Suppressor macrophage treated with lipopolysaccharide for 4 hours (primary cell): ENCODE measurements at regions not wholly inside any gene's neighbourhood (a gene's known extent, or its start where the extent isn't known, plus 50 kb on each side); places are given as distances from the start of the nearest gene placed in this dataset.

Experiments used
- DNase-seq: peaks from one replicate; pipeline ENCODE4 v3.0.0-alpha.2; 2020

GRCh38 chr3:147007736-147008245 is 398.6 kb downstream of the ZIC4 start:
- no peak for DNase-seq

DNA sequence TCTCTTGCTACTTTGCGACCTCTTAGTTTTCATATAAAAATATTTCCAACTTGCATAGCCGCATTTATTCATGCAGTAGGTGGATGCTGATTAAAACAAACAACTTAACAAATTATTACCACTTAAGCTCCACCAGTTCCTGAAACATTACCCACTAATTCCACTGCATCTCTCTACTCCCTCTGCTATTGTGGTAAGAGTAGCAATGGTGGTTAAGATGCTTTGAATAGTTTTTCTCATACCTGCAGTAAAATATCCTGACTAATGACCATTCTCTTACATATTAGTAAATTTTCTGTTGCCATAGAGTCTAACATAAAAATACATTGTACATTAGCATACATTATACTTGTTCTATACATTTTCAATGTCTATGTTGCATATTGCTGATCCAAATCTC is 397.6 kb upstream of the PLSCR5 start:
- DNase-seq, result no peak

- no peak for DNase-seq
These were observed 395.1 kb upstream of the PLSCR5 start for GRCh38 chr3:147000274-147000673.

DNA sequence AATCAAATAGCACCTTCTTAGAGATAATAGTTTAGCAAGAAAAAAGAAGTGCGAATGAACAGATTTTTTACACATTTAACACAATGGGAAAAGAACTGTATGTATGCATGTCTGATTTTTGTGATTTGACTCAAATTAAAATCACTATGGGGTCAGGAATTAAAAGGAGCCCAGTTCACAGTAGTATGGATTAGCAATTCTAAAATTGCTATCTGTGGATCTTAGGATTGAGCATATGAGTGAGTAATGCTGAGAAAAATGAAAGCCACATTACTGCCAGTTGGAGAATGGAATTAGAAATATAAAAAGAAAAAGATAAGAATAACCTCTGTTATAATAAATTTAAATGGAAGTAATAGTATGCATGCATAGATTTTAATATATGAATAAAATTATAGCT is 386.8 kb upstream of the PLSCR5 start:
- no peak for DNase-seq

- DNase-seq, result no peak
These were observed 370.3 kb upstream of the PLSCR5 start for GRCh38 chr3:146975476-146975875.

DNA sequence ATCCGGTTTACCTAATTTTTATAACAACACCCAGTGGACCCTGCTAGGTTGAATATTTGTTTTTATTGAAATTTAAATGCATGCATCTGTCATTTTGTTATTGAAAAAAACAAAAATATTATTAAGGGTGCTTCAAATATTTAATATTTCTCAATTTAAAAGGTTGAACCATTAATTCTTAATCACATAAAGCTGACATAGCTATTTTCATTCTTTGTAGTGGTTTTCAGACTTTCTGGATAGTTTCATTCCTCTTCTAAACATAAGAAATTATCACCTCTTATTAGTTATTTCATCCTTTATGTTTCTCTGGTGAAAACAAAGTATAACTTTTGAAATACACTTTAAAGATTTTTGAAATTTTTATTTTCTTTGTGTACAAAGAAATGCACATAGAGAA is 369.9 kb upstream of the PLSCR5 start:
- no peak for DNase-seq

DNA sequence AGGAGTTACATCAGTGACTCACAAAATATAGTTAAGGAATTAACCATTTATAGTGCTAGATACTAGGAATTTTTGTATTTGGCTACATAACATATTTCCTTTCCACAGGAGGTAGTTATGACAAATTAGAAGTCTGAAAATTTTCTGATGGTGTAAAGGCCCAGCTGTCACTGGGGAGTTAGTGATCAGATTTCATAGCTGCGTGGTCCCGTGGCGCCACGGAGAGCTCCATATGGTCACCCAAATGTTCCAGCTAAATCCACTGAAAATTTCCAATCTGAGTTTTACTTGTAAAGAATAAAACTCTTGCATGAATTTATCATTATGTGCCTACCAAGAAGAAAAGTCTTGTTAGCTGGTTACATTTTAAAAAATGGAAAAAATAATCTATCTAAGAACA is 368.9 kb upstream of the PLSCR5 start:
- DNase-seq, result no peak

- no peak for DNase-seq
These were observed 367.6 kb upstream of the PLSCR5 start for GRCh38 chr3:146972726-146973125.

GRCh38 chr3:146970236-146970635 is 365.1 kb upstream of the PLSCR5 start:
- no peak for DNase-seq

DNA sequence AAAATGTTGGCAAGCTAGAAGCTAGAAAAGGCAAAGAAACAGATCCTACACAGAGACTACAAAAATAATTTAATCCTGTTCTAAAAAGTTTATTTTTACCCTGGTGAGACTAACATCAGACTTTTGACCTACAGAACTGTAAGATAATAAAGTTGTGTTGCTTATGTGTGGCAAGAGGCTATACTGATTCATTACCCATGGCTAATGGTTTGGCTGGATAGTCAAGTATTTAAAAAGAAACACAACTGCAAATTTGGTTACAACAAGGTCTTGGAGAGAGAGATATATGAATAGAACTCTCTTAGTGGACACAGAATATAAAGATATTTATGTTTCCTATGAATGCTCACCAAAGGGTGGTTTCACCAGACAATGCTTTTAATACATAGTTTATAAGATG is 364.2 kb upstream of the PLSCR5 start:
- DNase-seq, result no peak

DNA sequence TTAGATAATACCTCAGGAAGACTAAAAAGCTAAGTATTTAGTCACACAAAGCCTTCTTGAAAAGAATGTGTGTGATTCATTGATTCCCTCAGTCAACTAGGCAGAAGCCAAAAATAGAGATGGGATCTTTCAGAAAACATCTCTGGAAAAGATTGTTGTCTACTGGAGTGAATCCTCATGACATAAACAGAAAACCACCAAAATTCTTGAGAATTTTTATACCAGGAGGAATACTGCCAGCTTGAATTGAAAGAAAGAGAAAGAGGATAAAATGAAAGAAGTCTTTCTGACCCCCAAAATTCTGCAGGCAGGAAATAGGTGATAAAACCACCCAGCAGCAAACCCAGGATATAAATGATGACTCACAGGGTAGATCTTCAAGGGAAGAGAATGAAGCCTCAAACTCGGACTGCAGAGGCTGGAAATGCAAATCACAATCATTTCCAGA is 363.1 kb upstream of the PLSCR5 start:
- no peak for DNase-seq

DNA sequence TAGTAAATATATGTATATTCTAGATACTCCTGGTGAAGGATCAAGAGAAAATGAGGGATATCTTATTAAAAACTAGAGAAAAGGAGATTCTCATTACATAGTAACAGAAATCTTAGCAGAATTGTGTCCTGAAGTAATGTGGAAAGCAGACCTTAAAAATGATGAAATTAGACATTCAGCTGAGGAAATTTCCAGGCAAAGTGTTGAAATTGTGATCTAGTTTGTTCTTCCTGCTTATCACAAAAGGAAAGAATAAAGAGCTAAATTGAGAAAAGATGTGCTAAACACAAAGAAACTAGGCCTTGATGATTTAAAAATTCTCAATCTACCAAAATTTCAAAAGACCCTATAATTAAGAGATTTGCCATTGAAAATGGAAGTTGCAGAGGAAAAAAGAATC is 362.6 kb upstream of the PLSCR5 start:
- DNase-seq, result no peak

DNA sequence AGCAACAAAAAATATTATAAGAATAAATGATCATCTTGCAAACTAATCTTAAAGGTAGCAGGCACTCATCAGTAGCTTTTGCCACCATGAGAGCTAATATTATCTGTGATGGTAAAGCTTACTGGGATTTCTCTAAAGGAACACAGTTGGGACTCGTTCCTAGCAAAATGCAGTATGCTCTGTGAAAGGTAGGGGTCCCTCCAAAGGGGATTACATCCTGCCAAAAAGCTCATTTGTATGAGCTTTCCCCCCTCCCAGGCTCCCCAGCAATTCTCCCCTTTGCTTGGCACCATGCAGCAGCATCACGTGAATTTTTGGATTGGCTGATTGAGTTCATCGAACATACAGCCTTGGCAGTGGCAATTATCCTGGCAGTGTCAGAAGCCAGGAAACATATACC is 361.0 kb upstream of the PLSCR5 start:
- no peak for DNase-seq

DNA sequence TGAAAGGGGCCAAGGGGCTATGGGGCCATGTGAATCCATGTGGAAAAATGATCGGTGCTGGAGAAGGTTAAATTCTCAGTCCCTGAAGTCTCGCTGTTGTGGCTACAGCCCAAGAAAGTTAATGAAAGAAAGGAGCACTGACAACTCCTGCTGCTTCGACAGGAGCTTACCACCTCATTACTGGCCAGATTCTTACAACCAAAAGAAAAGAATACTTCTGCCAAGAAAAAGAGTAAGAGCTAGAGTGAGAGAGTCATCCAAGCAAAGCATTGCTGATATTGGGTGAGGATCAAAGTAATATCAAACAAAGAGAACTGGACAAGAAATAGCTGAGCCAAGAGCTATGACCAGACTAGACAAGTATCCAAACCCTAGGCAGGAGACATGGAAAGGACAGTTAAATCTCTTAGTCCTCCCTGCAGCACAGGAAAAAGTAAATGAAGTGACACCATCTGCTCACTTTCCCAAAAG is 348.4 kb upstream of the PLSCR5 start:
- no peak for DNase-seq

GRCh38 chr3:146948985-146949384 is 343.8 kb upstream of the PLSCR5 start:
- no peak for DNase-seq

DNA sequence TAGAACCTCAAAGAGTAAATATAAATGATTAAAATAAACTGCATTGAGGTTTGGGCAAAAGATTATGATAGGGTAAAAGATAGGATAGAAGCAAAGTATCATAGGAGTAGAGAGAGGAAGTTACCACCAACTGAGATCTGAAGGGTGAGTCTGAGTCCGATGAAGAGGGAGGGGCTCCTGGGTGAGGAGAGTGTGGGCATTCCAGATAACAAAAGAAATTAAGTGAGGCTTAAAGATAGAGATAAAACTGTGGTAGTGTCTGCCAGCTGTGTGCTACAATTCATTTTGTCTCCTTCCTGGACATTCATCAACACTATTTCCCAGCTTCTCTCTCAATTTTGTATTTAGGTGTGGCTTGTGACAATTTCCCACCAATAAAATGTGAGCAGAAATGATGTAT is 343.0 kb upstream of the PLSCR5 start:
- no peak for DNase-seq

DNA sequence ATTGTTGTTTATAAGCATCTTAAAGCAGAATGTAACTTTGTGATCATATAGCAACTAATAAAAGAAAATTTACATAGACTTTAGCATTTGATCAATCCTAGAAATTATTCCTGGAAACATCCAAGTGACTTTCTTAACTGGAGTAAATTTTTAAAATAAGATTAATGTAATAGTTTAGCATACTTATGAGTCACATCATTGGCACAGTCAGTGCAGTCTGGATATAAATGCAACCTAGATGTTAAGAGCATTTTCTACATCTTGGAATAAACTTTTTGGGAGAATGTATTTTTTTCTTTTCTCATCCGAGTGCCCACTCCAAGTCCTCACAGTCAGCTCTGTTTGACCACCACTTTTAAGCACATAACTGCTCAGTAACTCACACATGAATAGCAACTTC is 324.6 kb upstream of the PLSCR5 start:
- DNase-seq, result no peak

- DNase-seq, result no peak
These were observed 323.4 kb upstream of the PLSCR5 start for GRCh38 chr3:146928421-146929059.

- no peak for DNase-seq
These were observed 316.5 kb upstream of the PLSCR5 start for GRCh38 chr3:146921693-146922092.

- no peak for DNase-seq
These were observed 309.3 kb upstream of the PLSCR5 start for GRCh38 chr3:146914409-146914808.

GRCh38 chr3:146912241-146913015 is 307.3 kb upstream of the PLSCR5 start:
- DNase-seq, result no peak

DNA sequence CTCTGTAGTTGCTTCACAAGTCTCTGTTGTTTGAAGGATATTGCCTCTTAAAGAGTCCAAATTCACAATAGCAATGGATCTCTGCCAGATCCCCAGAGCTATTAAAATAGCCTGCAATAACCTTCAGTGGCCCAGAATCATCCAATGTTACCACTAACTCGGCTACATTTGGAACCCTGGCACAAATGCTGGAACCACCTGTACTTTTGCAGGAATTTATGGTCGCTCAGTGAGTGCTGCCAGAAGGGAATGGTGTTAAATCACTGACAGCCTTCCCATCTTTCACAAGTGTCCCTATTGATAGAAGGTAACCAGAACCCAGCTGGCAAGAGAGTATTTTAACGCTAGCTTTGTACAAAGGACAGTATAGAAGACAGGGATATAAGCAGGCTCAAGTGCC is 298.8 kb upstream of the PLSCR5 start:
- DNase-seq, result no peak

DNA sequence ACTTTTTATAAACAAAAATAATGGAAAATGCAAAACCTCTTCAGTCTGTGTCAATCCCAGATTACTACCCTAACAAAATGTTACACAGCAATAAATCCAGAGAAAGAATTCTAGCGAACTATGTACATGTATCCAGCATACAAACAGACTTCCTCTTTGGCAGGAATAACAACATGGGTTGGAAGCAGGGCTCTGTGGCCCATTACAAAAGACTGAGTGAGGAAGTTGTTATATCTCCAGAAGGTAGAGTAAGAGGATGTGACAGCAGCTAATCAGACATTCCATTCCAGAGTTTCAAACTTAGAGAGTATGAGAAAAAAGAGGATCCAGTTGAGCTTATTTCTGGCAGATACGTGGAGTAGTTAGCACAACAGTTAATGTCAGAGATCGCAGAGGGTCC is 294.0 kb upstream of the PLSCR5 start:
- DNase-seq, result no peak

GRCh38 chr3:146896711-146897110 is 291.6 kb upstream of the PLSCR5 start:
- DNase-seq, result no peak
